Nephron (organoid): ENCODE measurements at regions not wholly inside any gene's neighbourhood (a gene's known extent, or its start where the extent isn't known, plus 50 kb on each side); places are given as distances from the start of the nearest gene placed in this dataset.

ENCODE experiments used
- H3K27ac Mint-ChIP-seq, 3 experiments: 2 replicates each; pipeline ENCODE4 v1.8.0; 2020; ENCODE audit warnings: mixed read lengths in 3 of 3, mild to moderate bottlenecking in 2 of 3, moderate library complexity in 1 of 3
- H3K27me3 Mint-ChIP-seq: 2 replicates; pipeline ENCODE4 v1.8.0; 2021; ENCODE audit warnings: low read depth, mild to moderate bottlenecking, moderate library complexity, mixed read lengths
- H3K36me3 Mint-ChIP-seq: 2 replicates; pipeline ENCODE4 v1.8.0; 2020; ENCODE audit warnings: low read depth, mixed read lengths
- H3K4me1 Mint-ChIP-seq: 2 replicates; pipeline ENCODE4 v1.8.0; 2020; ENCODE audit warnings: mixed read lengths
- H3K4me3 Mint-ChIP-seq, 3 experiments: 2 replicates each; pipeline ENCODE4 v1.8.0; 2020; ENCODE audit warnings: mild to moderate bottlenecking in 3 of 3, mixed read lengths in 3 of 3, moderate library complexity in 2 of 3
- H3K9me3 Mint-ChIP-seq: 2 replicates; pipeline ENCODE4 v1.8.0; 2020; ENCODE audit warnings: mixed read lengths
- CTCF ChIP-seq, 3 experiments: fragments of 200-600 bp; sonication (generic); IDR thresholded peaks; one replicate each; pipeline ENCODE4 v1.5.0; 2021; ENCODE audit warnings: antibody characterized with exemption in 3 of 3; ENCODE audit not compliant: unreplicated experiment in 3 of 3

DNA sequence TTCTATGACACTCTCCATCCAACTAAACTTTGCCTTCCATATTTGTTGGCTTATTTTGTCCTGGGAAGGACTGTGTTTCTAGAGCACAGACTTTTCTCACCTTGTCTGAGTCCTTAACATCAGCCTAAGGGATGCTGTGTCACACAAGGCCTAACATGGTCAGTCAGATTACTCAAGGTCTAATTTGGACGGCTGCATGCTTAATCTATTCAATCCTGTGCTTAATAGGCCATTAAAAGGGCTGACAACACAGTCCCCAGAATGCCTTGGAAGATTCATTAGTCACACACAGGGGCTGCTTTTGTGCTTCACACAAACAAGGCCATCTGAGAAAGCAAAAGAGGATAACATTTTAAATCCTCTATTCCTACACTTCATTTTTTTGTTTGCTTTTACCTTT lies 84.0 kb downstream of the DYNAP start:
- TF ChIP-seq CTCF (IDR thresholded peaks at IDR 0.05; ENCODE audit: unreplicated experiment in 3 of 3) = no peak
- no peak overlapping the region for H3K27ac Mint-ChIP-seq
- H3K27me3 Mint-ChIP-seq = no peaks in the 10 kb centered on the region
- H3K9me3 Mint-ChIP-seq = peaks cover 9% of the 10 kb centered on the region
- no peaks in the 10 kb centered on the region for H3K36me3 Mint-ChIP-seq
- no peak overlapping the region for H3K4me3 Mint-ChIP-seq
- peaks cover 10% of the 10 kb centered on the region for H3K4me1 Mint-ChIP-seq

- peaks cover 3% of the 10 kb centered on the region for H3K9me3 Mint-ChIP-seq
- H3K4me3 Mint-ChIP-seq = no peak overlapping the region
- peak; percentile 52 to 68 (median 59) for TF ChIP-seq CTCF (IDR thresholded peaks at IDR 0.05; ENCODE audit: unreplicated experiment in 3 of 3)
- peaks cover 20% of the 10 kb centered on the region for H3K4me1 Mint-ChIP-seq
- no peaks in the 10 kb centered on the region for H3K36me3 Mint-ChIP-seq
- peak overlapping the region in 2 of 3 experiments; percentile 22 to 23 for H3K27ac Mint-ChIP-seq
- no peaks in the 10 kb centered on the region for H3K27me3 Mint-ChIP-seq
Measured at GRCh38 chr18:54679318-54680149, 88.5 kb downstream of the DYNAP start.

GRCh38 chr18:54684784-54685183 lies 93.7 kb downstream of the DYNAP start:
- TF ChIP-seq CTCF (IDR thresholded peaks at IDR 0.05; ENCODE audit: unreplicated experiment in 3 of 3) = no peak

DNA sequence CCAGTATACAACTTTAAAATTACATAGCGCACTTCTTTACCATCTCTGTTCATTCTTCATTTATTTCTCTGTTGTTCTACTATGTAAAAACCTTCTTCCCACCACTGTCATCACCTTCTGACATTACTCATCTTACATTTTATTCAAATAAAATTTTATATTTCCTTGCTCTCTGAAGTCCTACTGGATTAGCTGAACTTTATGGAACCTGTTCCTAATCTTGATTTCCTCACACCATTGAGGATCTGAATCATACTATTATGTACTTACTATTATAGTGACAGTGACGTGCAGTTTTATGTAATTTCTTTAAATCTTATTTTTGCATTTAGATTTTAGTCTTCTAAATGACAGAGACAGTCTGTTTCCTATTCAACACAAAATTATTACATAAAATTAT lies 98.3 kb downstream of the DYNAP start:
- H3K9me3 Mint-ChIP-seq = peaks cover 2% of the 10 kb centered on the region
- no peak overlapping the region for H3K27ac Mint-ChIP-seq
- H3K27me3 Mint-ChIP-seq = peaks cover 4% of the 10 kb centered on the region
- no peak overlapping the region for H3K4me3 Mint-ChIP-seq
- no peaks in the 10 kb centered on the region for H3K36me3 Mint-ChIP-seq
- H3K4me1 Mint-ChIP-seq = peaks cover 8% of the 10 kb centered on the region
- no peak for TF ChIP-seq CTCF (IDR thresholded peaks at IDR 0.05; ENCODE audit: unreplicated experiment in 3 of 3)

More at GRCh38 chr18:54684784-54685183, 93.7 kb downstream of the DYNAP start:
- Mint-ChIP-seq H3K9me3 (no peaks in the 10 kb centered on the region), H3K4me1 (peaks cover 19% of the 10 kb centered on the region), H3K4me3 (no peak overlapping the region), H3K36me3 (no peaks in the 10 kb centered on the region), H3K27me3 (peaks cover 4% of the 10 kb centered on the region), H3K27ac (peak overlapping the region in 2 of 3 experiments; percentile 5 to 20)

- Mint-ChIP-seq H3K4me1 (peaks cover under 1% of the 10 kb centered on the region), H3K27me3 (peaks cover 3% of the 10 kb centered on the region), H3K4me3 (no peak overlapping the region), H3K9me3 (peaks cover 6% of the 10 kb centered on the region), H3K27ac (no peak overlapping the region), H3K36me3 (no peaks in the 10 kb centered on the region)
- no peak for TF ChIP-seq CTCF (IDR thresholded peaks at IDR 0.05; ENCODE audit: unreplicated experiment in 3 of 3)
Measured at GRCh38 chr18:54690198-54690597, 99.2 kb downstream of the DYNAP start.

DNA sequence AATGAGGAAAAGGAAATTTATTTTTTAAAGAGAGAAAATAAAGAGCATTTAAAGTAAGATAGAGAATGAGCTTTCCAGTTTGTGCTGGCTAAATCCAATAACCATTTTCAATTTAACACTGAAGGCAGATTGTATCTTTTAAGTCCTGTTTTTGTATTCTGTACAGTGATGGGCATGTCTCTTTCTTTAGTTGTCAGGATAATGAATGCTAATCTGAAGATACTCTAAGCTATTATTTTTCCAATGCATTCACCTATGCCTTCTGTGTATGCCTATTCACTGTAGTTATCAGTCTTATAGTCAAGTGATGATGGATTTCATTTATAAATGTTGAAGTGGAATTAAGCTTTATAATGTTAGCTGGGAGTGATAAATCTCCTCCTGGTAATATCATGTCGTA lies 101.4 kb downstream of the DYNAP start:
- no peak for TF ChIP-seq CTCF (IDR thresholded peaks at IDR 0.05; ENCODE audit: unreplicated experiment in 3 of 3)
- Mint-ChIP-seq H3K4me1 (no peaks in the 10 kb centered on the region), H3K27me3 (no peaks in the 10 kb centered on the region), H3K36me3 (no peaks in the 10 kb centered on the region), H3K27ac (no peak overlapping the region), H3K4me3 (no peak overlapping the region), H3K9me3 (peaks cover 6% of the 10 kb centered on the region)
